BLaER1 treated with 17β-estradiol and CSF1 and Interleukin-3, amounts not matched to agents 10 nM and 100 nM (cell line): ENCODE measurements at regions not wholly inside any gene's neighbourhood (a gene's known extent, or its start where the extent isn't known, plus 50 kb on each side); places are given as distances from the start of the nearest gene placed in this dataset.

ENCODE experiments used
- H3K27ac ChIP-seq, 11 experiments: shearing (Covaris generic); formaldehyde crosslinking; 2 replicates each; pipeline ENCODE4 v1.8.1; 2022
- H3K27me3 ChIP-seq, 11 experiments: shearing (Covaris generic); formaldehyde crosslinking; 2 replicates each; pipeline ENCODE4 v1.8.1; 2022
- H3K36me3 ChIP-seq, 11 experiments: shearing (Covaris generic); formaldehyde crosslinking; 2 replicates each; pipeline ENCODE4 v1.8.1; 2022
- H3K4me1 ChIP-seq, 10 experiments: shearing (Covaris generic); formaldehyde crosslinking; 2 replicates each; pipeline ENCODE4 v1.8.1; 2022
- H3K4me2 ChIP-seq, 11 experiments: shearing (Covaris generic); formaldehyde crosslinking; 2 replicates each; pipeline ENCODE4 v1.8.1; 2022
- H3K4me3 ChIP-seq, 10 experiments: shearing (Covaris generic); formaldehyde crosslinking; 2 replicates each; pipeline ENCODE4 v1.8.1; 2022
- H3K9ac ChIP-seq, 11 experiments: shearing (Covaris generic); formaldehyde crosslinking; 2 replicates each; pipeline ENCODE4 v1.8.1; 2022
- H3K9me3 ChIP-seq, 11 experiments: shearing (Covaris generic); formaldehyde crosslinking; replicated peaks in 1 of 11; 2 replicates each; pipeline ENCODE4 v1.8.1; 2022
- H4K20me1 ChIP-seq, 11 experiments: shearing (Covaris generic); formaldehyde crosslinking; 2 replicates each; pipeline ENCODE4 v1.8.1; 2022
- Cebpa-rat ChIP-seq, 11 experiments: shearing (Covaris generic); IDR thresholded peaks; 2 replicates each; pipeline ENCODE4 v1.8.1; 2022

GRCh38 chr5:102018279-102018678, 277.8 kb downstream of the SLCO4C1 start:
- H3K36me3 ChIP-seq, result no peaks in the 10 kb centered on the region
- no peaks in the 10 kb centered on the region for H3K4me1 ChIP-seq
- H3K27me3 ChIP-seq, result no peaks in the 10 kb centered on the region
- no peak overlapping the region for H3K4me3 ChIP-seq
- H3K27ac ChIP-seq, result no peak overlapping the region
- no peaks in the 10 kb centered on the region for H4K20me1 ChIP-seq
- no peak overlapping the region for H3K4me2 ChIP-seq
- no peaks in the 10 kb centered on the region for H3K9me3 ChIP-seq
- H3K9ac ChIP-seq, result no peak overlapping the region
- TF ChIP-seq Cebpa-rat (IDR thresholded peaks at IDR 0.05), result no peak

DNA sequence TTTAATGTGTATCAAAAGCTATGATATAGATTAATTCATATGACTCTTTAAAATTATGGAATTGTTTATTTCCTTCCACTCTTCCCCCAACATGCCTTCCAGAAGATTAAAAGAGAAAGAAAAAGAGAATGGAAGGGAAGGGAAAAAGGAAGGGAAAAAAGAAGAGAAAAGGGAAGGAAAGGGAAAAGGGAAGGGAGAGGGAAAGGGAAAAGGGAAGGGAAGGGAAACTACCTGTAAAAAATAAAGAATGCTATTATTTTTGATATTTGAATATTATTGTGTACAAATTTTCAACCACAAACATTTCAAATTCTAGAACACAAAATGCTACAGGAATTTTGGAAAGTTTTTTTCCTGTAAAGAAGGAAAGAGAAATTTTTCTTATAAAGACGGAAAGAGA, 281.7 kb downstream of the SLCO4C1 start:
- Histone ChIP-seq H3K27me3 (no peaks in the 10 kb centered on the region), H3K4me1 (no peaks in the 10 kb centered on the region), H3K9ac (no peak overlapping the region), H3K9me3 (no peaks in the 10 kb centered on the region), H3K4me2 (no peak overlapping the region), H3K4me3 (no peak overlapping the region), H3K27ac (no peak overlapping the region), H3K36me3 (no peaks in the 10 kb centered on the region), H4K20me1 (no peaks in the 10 kb centered on the region)
- TF ChIP-seq Cebpa-rat (IDR thresholded peaks at IDR 0.05), result no peak

GRCh38 chr5:102010644-102011043, 285.4 kb downstream of the SLCO4C1 start:
- Histone ChIP-seq H3K4me3 (no peak overlapping the region), H3K9me3 (no peaks in the 10 kb centered on the region), H3K4me2 (no peak overlapping the region), H3K27me3 (no peaks in the 10 kb centered on the region), H3K9ac (no peak overlapping the region), H3K27ac (no peak overlapping the region), H3K36me3 (no peaks in the 10 kb centered on the region), H4K20me1 (no peaks in the 10 kb centered on the region), H3K4me1 (no peaks in the 10 kb centered on the region)
- no peak for TF ChIP-seq Cebpa-rat (IDR thresholded peaks at IDR 0.05)

- Histone ChIP-seq H3K4me1 (no peaks in the 10 kb centered on the region), H3K27me3 (no peaks in the 10 kb centered on the region), H3K9ac (no peak overlapping the region), H4K20me1 (no peaks in the 10 kb centered on the region), H3K9me3 (no peaks in the 10 kb centered on the region), H3K4me2 (no peak overlapping the region), H3K27ac (no peak overlapping the region), H3K36me3 (no peaks in the 10 kb centered on the region), H3K4me3 (no peak overlapping the region)
- TF ChIP-seq Cebpa-rat (IDR thresholded peaks at IDR 0.05), result no peak
Observed at GRCh38 chr5:101997235-101997634, 298.8 kb downstream of the SLCO4C1 start.

DNA sequence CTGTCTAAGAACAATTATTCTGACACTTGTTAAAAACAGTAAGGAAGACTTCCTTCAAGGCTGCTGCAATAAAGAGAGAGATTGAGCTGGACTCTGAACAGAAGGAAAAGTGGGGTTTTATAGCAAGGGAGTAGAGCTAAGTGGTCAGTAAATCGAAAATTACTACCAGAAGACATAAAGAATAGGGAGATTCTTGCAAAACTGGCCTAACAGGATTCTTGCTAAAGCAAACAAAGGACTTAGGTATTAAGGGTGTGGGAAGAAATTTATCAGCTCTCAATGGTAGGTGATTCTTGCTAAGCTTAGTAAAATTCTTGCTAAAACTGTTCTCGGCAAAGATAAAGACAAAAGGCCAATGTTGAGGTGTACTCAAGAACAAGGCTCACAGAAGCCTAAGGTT, 300.5 kb downstream of the SLCO4C1 start:
- Histone ChIP-seq H4K20me1 (no peaks in the 10 kb centered on the region), H3K36me3 (no peaks in the 10 kb centered on the region), H3K9me3 (no peaks in the 10 kb centered on the region), H3K9ac (no peak overlapping the region), H3K4me3 (no peak overlapping the region), H3K27me3 (no peaks in the 10 kb centered on the region), H3K4me2 (no peak overlapping the region), H3K4me1 (no peaks in the 10 kb centered on the region), H3K27ac (no peak overlapping the region)
- TF ChIP-seq Cebpa-rat (IDR thresholded peaks at IDR 0.05), result no peak

DNA sequence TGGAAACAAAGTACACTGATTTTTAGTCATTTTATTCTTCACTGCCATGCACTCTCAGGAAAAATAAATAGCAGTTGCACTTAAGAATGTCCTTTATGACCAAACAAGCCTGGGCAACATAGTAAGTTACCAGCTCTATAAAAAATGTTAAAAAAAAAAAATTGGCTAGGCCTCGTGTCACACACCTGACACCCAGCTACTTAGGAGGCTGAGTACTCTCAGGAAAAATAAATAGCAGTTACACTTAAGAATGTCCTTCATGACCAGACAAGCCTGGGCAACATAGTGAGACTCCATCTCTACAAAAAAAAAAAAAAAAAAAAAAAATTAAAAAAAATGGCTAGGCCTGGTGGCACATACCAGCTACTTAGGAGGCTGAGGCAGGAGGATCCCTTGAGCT, 304.6 kb downstream of the SLCO4C1 start:
- H3K9me3 ChIP-seq, result no peaks in the 10 kb centered on the region
- H3K4me2 ChIP-seq, result no peak overlapping the region
- no peak for TF ChIP-seq Cebpa-rat (IDR thresholded peaks at IDR 0.05)
- H3K4me3 ChIP-seq, result no peak overlapping the region
- H3K27ac ChIP-seq, result no peak overlapping the region
- no peak overlapping the region for H3K9ac ChIP-seq
- no peaks in the 10 kb centered on the region for H3K27me3 ChIP-seq
- H3K36me3 ChIP-seq, result no peaks in the 10 kb centered on the region
- no peaks in the 10 kb centered on the region for H4K20me1 ChIP-seq
- H3K4me1 ChIP-seq, result no peaks in the 10 kb centered on the region

DNA sequence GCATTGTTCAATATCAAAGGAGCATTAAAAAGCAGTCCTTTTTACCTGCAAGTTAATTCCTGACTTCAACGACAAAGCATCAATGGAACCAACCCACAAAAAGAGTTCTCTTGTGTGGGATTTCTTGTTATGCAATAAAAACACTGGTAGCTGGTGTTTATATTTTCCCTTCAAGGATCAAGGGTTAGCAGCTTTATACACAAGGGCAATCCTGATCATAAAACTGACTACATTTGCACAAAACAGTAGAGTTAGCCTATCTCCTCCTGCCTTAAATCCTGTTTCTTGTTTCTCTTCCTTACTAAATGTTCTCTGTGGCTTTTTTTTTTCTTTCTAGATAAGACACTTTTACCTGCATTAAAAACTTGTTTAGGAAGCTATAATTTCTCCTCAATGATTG, 306.4 kb downstream of the SLCO4C1 start:
- no peaks in the 10 kb centered on the region for H3K9me3 ChIP-seq
- no peaks in the 10 kb centered on the region for H3K36me3 ChIP-seq
- H4K20me1 ChIP-seq, result no peaks in the 10 kb centered on the region
- no peak for TF ChIP-seq Cebpa-rat (IDR thresholded peaks at IDR 0.05)
- H3K27ac ChIP-seq, result no peak overlapping the region
- H3K4me3 ChIP-seq, result no peak overlapping the region
- no peak overlapping the region for H3K9ac ChIP-seq
- H3K4me2 ChIP-seq, result no peak overlapping the region
- no peaks in the 10 kb centered on the region for H3K4me1 ChIP-seq
- H3K27me3 ChIP-seq, result no peaks in the 10 kb centered on the region

GRCh38 chr5:101977729-101978345, 318.2 kb downstream of the SLCO4C1 start:
- Histone ChIP-seq H3K4me2 (no peak overlapping the region), H4K20me1 (no peaks in the 10 kb centered on the region), H3K9me3 (no peaks in the 10 kb centered on the region), H3K4me1 (no peaks in the 10 kb centered on the region), H3K4me3 (no peak overlapping the region), H3K9ac (no peak overlapping the region), H3K36me3 (no peaks in the 10 kb centered on the region), H3K27me3 (no peaks in the 10 kb centered on the region), H3K27ac (no peak overlapping the region)
- no peak for TF ChIP-seq Cebpa-rat (IDR thresholded peaks at IDR 0.05)

- Histone ChIP-seq H3K27ac (no peak overlapping the region), H3K9me3 (no peaks in the 10 kb centered on the region), H3K4me1 (no peaks in the 10 kb centered on the region), H3K4me2 (no peak overlapping the region), H3K36me3 (no peaks in the 10 kb centered on the region), H3K4me3 (no peak overlapping the region), H3K27me3 (no peaks in the 10 kb centered on the region), H3K9ac (no peak overlapping the region), H4K20me1 (no peaks in the 10 kb centered on the region)
- no peak for TF ChIP-seq Cebpa-rat (IDR thresholded peaks at IDR 0.05)
Observed at GRCh38 chr5:101976933-101977332, 319.2 kb downstream of the SLCO4C1 start.

DNA sequence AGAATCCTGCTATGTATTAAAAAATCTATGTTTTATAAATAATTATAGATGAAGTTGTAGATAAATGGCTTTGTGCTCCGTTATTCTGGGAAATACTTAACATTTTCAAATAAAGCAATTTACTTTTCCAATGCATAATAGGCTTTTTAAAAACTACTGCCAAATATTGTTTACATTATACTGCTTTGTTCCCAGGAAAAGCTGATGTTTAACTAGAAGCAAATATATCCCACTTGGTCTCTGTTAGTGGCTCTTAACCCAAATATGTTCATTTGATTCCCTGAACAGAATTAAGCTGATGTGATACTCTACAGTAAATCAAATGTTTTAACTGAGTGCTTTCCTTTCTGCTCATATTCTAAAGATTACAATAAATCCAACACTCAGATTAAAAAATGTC, 326.3 kb downstream of the SLCO4C1 start:
- H3K36me3 ChIP-seq, result no peaks in the 10 kb centered on the region
- no peaks in the 10 kb centered on the region for H3K4me1 ChIP-seq
- no peaks in the 10 kb centered on the region for H3K9me3 ChIP-seq
- no peak for TF ChIP-seq Cebpa-rat (IDR thresholded peaks at IDR 0.05)
- H3K4me3 ChIP-seq, result no peak overlapping the region
- H3K4me2 ChIP-seq, result no peak overlapping the region
- H3K27me3 ChIP-seq, result no peaks in the 10 kb centered on the region
- H3K9ac ChIP-seq, result no peak overlapping the region
- no peak overlapping the region for H3K27ac ChIP-seq
- H4K20me1 ChIP-seq, result no peaks in the 10 kb centered on the region
